BJ (cell line): ENCODE measurements at regions not wholly inside any gene's neighbourhood (a gene's known extent, or its start where the extent isn't known, plus 50 kb on each side); places are given as distances from the start of the nearest gene placed in this dataset.
A peak's percentile ranks its signal among the peaks of the same experiment; 100 is the strongest.

Experiments used
- CTCF ChIA-PET: fragments of 350-600 bp; formaldehyde crosslinking; extraction: SDS; loops from one replicate; lab custom pipeline; 2021; ENCODE audit warnings: antibody characterized with exemption, inconsistent platforms; lab: Yijun Ruan, JAX
- POLR2A ChIA-PET: fragments of 300-600 bp; sonication (Branson Sonifier 250); formaldehyde crosslinking; extraction: SDS; loops from one replicate; lab custom pipeline; 2021; ENCODE audit warnings: antibody characterized with exemption; lab: Charles Lee
- DNase-seq: peaks from one replicate; pipeline ENCODE4 v3.0.0-alpha.2; 2011; ENCODE audit warnings: low read depth
- H3K27me3 ChIP-seq: 2 replicates; pipeline ENCODE4 v1.6.0; 2011; ENCODE audit warnings: low read length; ENCODE audit not compliant: control insufficient read depth, insufficient read depth
- H3K36me3 ChIP-seq: 2 replicates; pipeline ENCODE4 v1.5.1; 2011; ENCODE audit warnings: low read length; ENCODE audit not compliant: control insufficient read depth, insufficient read depth
- H3K4me3 ChIP-seq: 2 replicates; pipeline ENCODE4 v1.5.1; 2011; ENCODE audit warnings: low read depth, mild to moderate bottlenecking, control low read depth, low read length
- CTCF ChIP-seq: IDR thresholded peaks from 2 replicates; pipeline ENCODE4 v1.5.1; 2011; ENCODE audit warnings: low read depth, mild to moderate bottlenecking, control low read depth, inconsistent platforms, low read length, moderate library complexity; ENCODE audit not compliant: insufficient read depth

GRCh38 chrX:74251006-74251930, 52.7 kb upstream of the ZCCHC13 start:
- Histone ChIP-seq H3K4me3 (no peak overlapping the region), H3K27me3 (no peaks in the 10 kb centered on the region), H3K36me3 (no peaks in the 10 kb centered on the region)
- peak; percentile 46 for DNase-seq
- ChIA-PET CTCF (interaction anchor here (0.6 kb wide), 1 partner anchor 41 kb away, joined by 3 read pairs; no protein-coding TSS in a partner anchor), POLR2A (no interaction called here)
- TF ChIP-seq CTCF: no peak

- POLR2A ChIA-PET: no interaction called here
- CTCF ChIA-PET: no interaction called here
- no peaks in the 10 kb centered on the region for H3K27me3 ChIP-seq
- no peaks in the 10 kb centered on the region for H3K36me3 ChIP-seq
- TF ChIP-seq CTCF: no peak
- DNase-seq: no peak
- H3K4me3 ChIP-seq: no peak overlapping the region
Measured at GRCh38 chrX:74250574-74250973, 53.4 kb upstream of the ZCCHC13 start.

- H3K4me3 ChIP-seq: no peak overlapping the region
- no peak for TF ChIP-seq CTCF
- H3K36me3 ChIP-seq: no peaks in the 10 kb centered on the region
- no peak for DNase-seq
- no peaks in the 10 kb centered on the region for H3K27me3 ChIP-seq
- ChIA-PET POLR2A (no interaction called here), CTCF (interaction anchor here (0.6 kb wide), 1 partner anchor 35 kb away, joined by 3 read pairs; no protein-coding TSS in a partner anchor)
Measured at GRCh38 chrX:74249963-74250362, 54.0 kb upstream of the ZCCHC13 start.

- DNase-seq: no peak
- POLR2A ChIA-PET: no interaction called here
- CTCF ChIA-PET: no interaction called here
- TF ChIP-seq CTCF: no peak
- H3K36me3 ChIP-seq: no peaks in the 10 kb centered on the region
- H3K27me3 ChIP-seq: no peaks in the 10 kb centered on the region
- no peak overlapping the region for H3K4me3 ChIP-seq
Measured at GRCh38 chrX:74248889-74249288, 55.1 kb upstream of the ZCCHC13 start.

- POLR2A ChIA-PET: no interaction called here
- H3K27me3 ChIP-seq: no peaks in the 10 kb centered on the region
- TF ChIP-seq CTCF: no peak
- CTCF ChIA-PET: no interaction called here
- no peaks in the 10 kb centered on the region for H3K36me3 ChIP-seq
- DNase-seq: no peak
- no peak overlapping the region for H3K4me3 ChIP-seq
Measured at GRCh38 chrX:74246524-74246923, 57.5 kb upstream of the ZCCHC13 start.
